Tibial artery (tissue), 4 donors: ENCODE measurements at regions not wholly inside any gene's neighbourhood (a gene's known extent, or its start where the extent isn't known, plus 50 kb on each side); places are given as distances from the start of the nearest gene placed in this dataset.

Source experiments
- DNase-seq, 2 donors: peaks; one replicate each; pipeline ENCODE4 v3.0.0-alpha.2; 2019
- H3K27ac ChIP-seq, 2 donors: fragments of 200-600 bp; sonication (generic) in 1 of 2; 1 replicate in 1 of 2; 2 replicates in 1 of 2; pipeline ENCODE4 v1.5.1; 2018 to 2019; ENCODE audit warnings: mild to moderate bottlenecking in 1 of 2
- H3K27me3 ChIP-seq, 2 donors: fragments of 200-600 bp; sonication (generic) in 1 of 2; one replicate each; pipeline versions ENCODE4 v1.5.1 to v1.6.0; 2016 to 2019
- H3K36me3 ChIP-seq, 3 donors: fragments of 200-600 bp; sonication (generic) in 2 of 3; one replicate each; pipeline ENCODE4 v1.5.1; 2016 to 2019; ENCODE audit warnings: mild to moderate bottlenecking in 2 of 3
- H3K4me1 ChIP-seq, 4 donors: fragments of 200-600 bp; sonication (generic) in 2 of 4; 1 replicate in 3 of 4; 2 replicates in 1 of 4; pipeline ENCODE4 v1.5.1; 2016 to 2019
- H3K4me3 ChIP-seq, 2 donors: fragments of 200-600 bp; sonication (generic) in 1 of 2; 1 replicate in 1 of 2; 2 replicates in 1 of 2; pipeline ENCODE4 v1.5.1; 2018 to 2019; ENCODE audit warnings: mild to moderate bottlenecking in 2 of 2
- H3K9me3 ChIP-seq, 3 donors: fragments of 200-600 bp; sonication (generic) in 1 of 3; one replicate each; pipeline ENCODE4 v1.5.1; 2016 to 2019
- CTCF ChIP-seq, 2 experiments: fragments of 200-600 bp in 1 of 2; fragments of 450-650 bp in 1 of 2; IDR thresholded peaks; one replicate each; pipeline ENCODE4 v1.5.1; 2017 to 2019; ENCODE audit warnings: antibody characterized with exemption in 2 of 2, mild to moderate bottlenecking in 1 of 2, moderate library complexity in 1 of 2
- intact Hi-C: fragments of 100-400 bp; cut with DNase I; formaldehyde crosslinking; loops from one replicate; pipeline ENCODE4 v1.15.0; 2023; ENCODE audit warnings: low total_unique reads

GRCh38 chr18:37654731-37655369, 89.3 kb upstream of the CELF4 start:
- intact Hi-C loops: no loop called here
- TF ChIP-seq CTCF (IDR thresholded peaks at IDR 0.05): no peak

DNA sequence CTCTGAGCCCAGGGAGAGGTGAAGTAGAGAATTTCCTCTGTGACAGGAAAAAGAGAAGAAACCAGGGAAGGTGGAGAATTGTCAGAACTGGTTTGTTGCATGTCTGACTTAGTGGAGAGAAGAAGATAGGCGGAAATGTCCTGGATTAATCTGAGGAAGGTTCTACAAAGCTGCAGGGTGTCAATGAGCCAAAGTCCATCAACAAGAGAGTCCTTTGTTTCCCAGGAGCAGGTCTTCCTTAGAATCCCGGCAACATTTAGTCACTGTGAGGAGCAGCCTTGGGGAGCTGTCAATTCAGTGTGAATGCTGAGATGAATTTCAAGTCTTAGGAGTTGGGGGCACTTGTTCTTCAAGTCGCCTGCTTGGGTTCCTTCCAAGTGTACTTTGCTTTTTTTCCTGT, 88.4 kb upstream of the CELF4 start:
- no peak for TF ChIP-seq CTCF (IDR thresholded peaks at IDR 0.05)
- Histone ChIP-seq H3K27ac (no peak overlapping the region), H3K4me1 (no peaks in the 10 kb centered on the region), H3K36me3 (no peaks in the 10 kb centered on the region), H3K9me3 (peaks cover 0 to 8% (median 3%) of the 10 kb centered on the region in 3 donors), H3K4me3 (no peak overlapping the region), H3K27me3 (peaks cover 0 to 3% of the 10 kb centered on the region in 2 donors)
- DNase-seq: no peak
- intact Hi-C loops: no loop called here

More at GRCh38 chr18:37654731-37655369, 89.3 kb upstream of the CELF4 start:
- no peak for DNase-seq
- Histone ChIP-seq H3K27me3 (peaks cover 0 to 3% of the 10 kb centered on the region in 2 donors), H3K4me3 (no peak overlapping the region), H3K9me3 (peaks cover 0 to 6% (median 0%) of the 10 kb centered on the region in 3 donors), H3K36me3 (no peaks in the 10 kb centered on the region), H3K27ac (no peak overlapping the region), H3K4me1 (no peaks in the 10 kb centered on the region)

DNA sequence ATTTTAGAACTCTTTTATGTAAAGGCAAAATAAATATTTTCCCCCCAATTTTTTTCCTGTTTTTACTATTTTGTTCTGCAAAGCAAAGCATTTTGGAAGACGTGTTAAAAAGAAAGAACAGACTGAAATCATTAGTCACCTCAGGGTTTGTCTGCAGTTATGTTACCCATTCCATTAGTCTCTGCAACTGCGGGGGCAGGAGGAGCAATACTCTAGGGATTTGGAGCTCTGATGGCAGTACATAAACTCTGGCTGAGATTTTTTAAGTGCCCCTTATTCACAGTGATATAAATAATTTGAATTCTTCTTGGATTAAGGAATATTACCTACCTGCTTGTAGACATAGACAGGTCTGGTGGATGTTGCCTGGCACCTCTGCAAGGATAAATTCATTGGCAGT, 88.0 kb upstream of the CELF4 start:
- no peaks in the 10 kb centered on the region for H3K4me1 ChIP-seq
- intact Hi-C loops: no loop called here
- H3K9me3 ChIP-seq: peaks cover 0 to 8% (median 4%) of the 10 kb centered on the region in 3 donors
- H3K27ac ChIP-seq: no peak overlapping the region
- TF ChIP-seq CTCF (IDR thresholded peaks at IDR 0.05): no peak
- no peak overlapping the region for H3K4me3 ChIP-seq
- H3K36me3 ChIP-seq: no peaks in the 10 kb centered on the region
- H3K27me3 ChIP-seq: peaks cover 0 to 3% of the 10 kb centered on the region in 2 donors
- DNase-seq: no peak

DNA sequence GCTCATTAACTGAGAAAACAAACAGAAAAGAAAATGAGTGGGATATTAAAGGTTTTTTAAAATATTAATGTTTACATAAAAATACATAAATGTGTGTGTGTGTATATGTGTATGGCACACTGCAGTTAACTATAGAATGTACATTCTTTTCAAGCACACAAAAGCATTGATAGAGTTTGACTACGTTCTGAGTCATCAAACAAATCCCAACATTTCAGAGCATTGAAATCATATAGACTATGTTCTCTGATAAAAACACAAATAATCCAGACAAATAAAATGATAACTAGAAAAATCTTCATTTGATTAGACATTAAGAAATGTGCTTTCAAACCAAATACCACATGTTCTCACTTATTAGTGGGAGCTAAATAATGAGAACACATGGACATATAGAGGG, 84.3 kb upstream of the CELF4 start:
- TF ChIP-seq CTCF (IDR thresholded peaks at IDR 0.05): no peak
- Histone ChIP-seq H3K4me1 (no peaks in the 10 kb centered on the region), H3K4me3 (no peak overlapping the region), H3K27me3 (no peaks in the 10 kb centered on the region), H3K36me3 (no peaks in the 10 kb centered on the region), H3K27ac (no peak overlapping the region), H3K9me3 (peaks cover 0 to 8% (median 8%) of the 10 kb centered on the region in 3 donors)
- DNase-seq: no peak
- intact Hi-C loops: no loop called here

GRCh38 chr18:37649416-37649815, 83.8 kb upstream of the CELF4 start:
- no peaks in the 10 kb centered on the region for H3K36me3 ChIP-seq
- DNase-seq: no peak
- intact Hi-C loops: no loop called here
- H3K4me1 ChIP-seq: no peaks in the 10 kb centered on the region
- H3K4me3 ChIP-seq: no peak overlapping the region
- no peaks in the 10 kb centered on the region for H3K27me3 ChIP-seq
- TF ChIP-seq CTCF (IDR thresholded peaks at IDR 0.05): no peak
- no peak overlapping the region for H3K27ac ChIP-seq
- peaks cover 0 to 13% (median 10%) of the 10 kb centered on the region in 3 donors for H3K9me3 ChIP-seq
